RWPE2 (cell line): ENCODE measurements at regions not wholly inside any gene's neighbourhood (a gene's known extent, or its start where the extent isn't known, plus 50 kb on each side); places are given as distances from the start of the nearest gene placed in this dataset.

Experiments
- ATAC-seq: fragments of 200-7000 bp; cut with Tn5 transposase; 3 replicates; pipeline ENCODE4 v1.9.1; 2021; ENCODE audit warnings: low read depth
- DNase-seq: peaks from one replicate; pipeline ENCODE4 v3.0.0-alpha.2; 2020; ENCODE audit warnings: low spot score
- H3K27ac ChIP-seq: fragments of 450-650 bp; 2 replicates; pipeline ENCODE4 v1.5.1; 2017; ENCODE audit warnings: mild to moderate bottlenecking; ENCODE audit not compliant: poor library complexity, severe bottlenecking
- H3K27me3 ChIP-seq: fragments of 250-450 bp; sonication (Bioruptor Pico); 2 replicates; pipeline ENCODE4 v1.5.1; 2021; ENCODE audit warnings: mild to moderate bottlenecking, moderate library complexity; ENCODE audit not compliant: insufficient read depth, poor library complexity, severe bottlenecking
- H3K36me3 ChIP-seq: fragments of 250-450 bp; sonication (Bioruptor Pico); 2 replicates; pipeline ENCODE4 v1.5.1; 2020; ENCODE audit warnings: low read depth, mild to moderate bottlenecking, moderate library complexity
- H3K4me1 ChIP-seq: fragments of 250-450 bp; sonication (Bioruptor Pico); 2 replicates; pipeline ENCODE4 v1.5.1; 2021; ENCODE audit warnings: mild to moderate bottlenecking, moderate library complexity; ENCODE audit not compliant: insufficient read depth, poor library complexity, severe bottlenecking
- H3K4me3 ChIP-seq: fragments of 250-450 bp; sonication (Bioruptor Pico); 2 replicates; pipeline ENCODE4 v1.5.1; 2021; ENCODE audit warnings: mild to moderate bottlenecking, moderate library complexity; ENCODE audit not compliant: severe bottlenecking
- H3K9me3 ChIP-seq: fragments of 250-450 bp; sonication (Bioruptor Pico); 2 replicates; pipeline ENCODE4 v1.5.1; 2021; ENCODE audit warnings: mild to moderate bottlenecking, moderate library complexity; ENCODE audit not compliant: severe bottlenecking
- TF ChIP-seq, protein P1 (sequence below): fragments of 450-650 bp; IDR thresholded peaks from one replicate; pipeline ENCODE4 v1.5.1; 2017; ENCODE audit warnings: mild to moderate bottlenecking, moderate library complexity; ENCODE audit not compliant: poor library complexity, severe bottlenecking

- TF ChIP-seq, protein P1, sequence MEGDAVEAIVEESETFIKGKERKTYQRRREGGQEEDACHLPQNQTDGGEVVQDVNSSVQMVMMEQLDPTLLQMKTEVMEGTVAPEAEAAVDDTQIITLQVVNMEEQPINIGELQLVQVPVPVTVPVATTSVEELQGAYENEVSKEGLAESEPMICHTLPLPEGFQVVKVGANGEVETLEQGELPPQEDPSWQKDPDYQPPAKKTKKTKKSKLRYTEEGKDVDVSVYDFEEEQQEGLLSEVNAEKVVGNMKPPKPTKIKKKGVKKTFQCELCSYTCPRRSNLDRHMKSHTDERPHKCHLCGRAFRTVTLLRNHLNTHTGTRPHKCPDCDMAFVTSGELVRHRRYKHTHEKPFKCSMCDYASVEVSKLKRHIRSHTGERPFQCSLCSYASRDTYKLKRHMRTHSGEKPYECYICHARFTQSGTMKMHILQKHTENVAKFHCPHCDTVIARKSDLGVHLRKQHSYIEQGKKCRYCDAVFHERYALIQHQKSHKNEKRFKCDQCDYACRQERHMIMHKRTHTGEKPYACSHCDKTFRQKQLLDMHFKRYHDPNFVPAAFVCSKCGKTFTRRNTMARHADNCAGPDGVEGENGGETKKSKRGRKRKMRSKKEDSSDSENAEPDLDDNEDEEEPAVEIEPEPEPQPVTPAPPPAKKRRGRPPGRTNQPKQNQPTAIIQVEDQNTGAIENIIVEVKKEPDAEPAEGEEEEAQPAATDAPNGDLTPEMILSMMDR: no peak
- ATAC-seq: no peak
These were observed 179.3 kb upstream of the HDDC2 start for GRCh38 chr6:125481056-125481455.

DNA sequence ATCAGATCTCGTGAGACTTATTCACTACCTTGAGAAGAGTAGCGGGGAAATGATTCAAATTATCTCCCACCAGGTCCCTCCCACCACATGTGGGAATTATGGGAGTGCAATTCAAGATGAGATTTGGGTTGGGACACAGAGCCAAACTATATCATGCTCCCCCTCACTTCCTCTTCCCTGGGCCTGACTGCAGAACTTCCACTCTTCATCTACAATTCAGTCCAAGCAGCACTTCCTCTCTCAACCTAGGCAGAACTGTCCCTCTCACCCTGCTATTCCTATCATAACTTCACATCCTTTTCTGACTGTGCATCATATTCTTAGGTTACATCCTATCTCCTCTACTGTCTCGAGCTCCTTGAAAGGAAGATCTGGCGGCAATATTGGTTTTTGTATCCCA lies 184.0 kb upstream of the HDDC2 start:
- Histone ChIP-seq H3K4me1 (no peaks in the 10 kb centered on the region), H3K27ac (no peak overlapping the region), H3K36me3 (no peaks in the 10 kb centered on the region), H3K9me3 (no peaks in the 10 kb centered on the region), H3K4me3 (no peak overlapping the region), H3K27me3 (no peaks in the 10 kb centered on the region)
- TF ChIP-seq, protein P1: no peak
- DNase-seq (no peak), ATAC-seq (no peak)

More at GRCh38 chr6:125481056-125481455, 179.3 kb upstream of the HDDC2 start:
- no peak overlapping the region for H3K27ac ChIP-seq
- no peak overlapping the region for H3K4me3 ChIP-seq
- no peaks in the 10 kb centered on the region for H3K27me3 ChIP-seq
- no peaks in the 10 kb centered on the region for H3K9me3 ChIP-seq
- no peak for DNase-seq
- no peaks in the 10 kb centered on the region for H3K36me3 ChIP-seq
- no peaks in the 10 kb centered on the region for H3K4me1 ChIP-seq

DNA sequence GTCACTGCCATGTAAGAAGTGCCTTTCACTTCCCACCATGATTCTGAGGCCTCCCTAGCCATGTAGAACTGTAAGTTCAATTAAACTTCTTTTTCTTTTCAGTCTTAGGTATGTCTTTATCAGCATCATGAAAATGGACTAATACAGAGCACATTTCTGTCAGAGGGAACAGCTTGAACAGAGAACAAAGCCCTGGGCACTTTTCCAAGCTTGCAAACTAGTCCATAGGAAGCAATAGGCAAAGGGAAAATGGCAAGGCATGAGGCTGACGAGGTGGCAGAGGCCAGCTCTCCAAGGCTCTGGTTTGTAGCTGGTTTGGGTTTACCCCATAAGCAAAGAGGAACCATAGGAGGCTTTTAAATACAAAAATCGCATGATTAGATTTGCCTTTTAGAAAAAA lies 185.1 kb upstream of the HDDC2 start:
- TF ChIP-seq, protein P1: no peak
- H3K4me1 ChIP-seq: no peaks in the 10 kb centered on the region
- no peaks in the 10 kb centered on the region for H3K9me3 ChIP-seq
- H3K27me3 ChIP-seq: no peaks in the 10 kb centered on the region
- DNase-seq (no peak), ATAC-seq (no peak)
- no peak overlapping the region for H3K27ac ChIP-seq
- no peak overlapping the region for H3K4me3 ChIP-seq
- H3K36me3 ChIP-seq: no peaks in the 10 kb centered on the region

DNA sequence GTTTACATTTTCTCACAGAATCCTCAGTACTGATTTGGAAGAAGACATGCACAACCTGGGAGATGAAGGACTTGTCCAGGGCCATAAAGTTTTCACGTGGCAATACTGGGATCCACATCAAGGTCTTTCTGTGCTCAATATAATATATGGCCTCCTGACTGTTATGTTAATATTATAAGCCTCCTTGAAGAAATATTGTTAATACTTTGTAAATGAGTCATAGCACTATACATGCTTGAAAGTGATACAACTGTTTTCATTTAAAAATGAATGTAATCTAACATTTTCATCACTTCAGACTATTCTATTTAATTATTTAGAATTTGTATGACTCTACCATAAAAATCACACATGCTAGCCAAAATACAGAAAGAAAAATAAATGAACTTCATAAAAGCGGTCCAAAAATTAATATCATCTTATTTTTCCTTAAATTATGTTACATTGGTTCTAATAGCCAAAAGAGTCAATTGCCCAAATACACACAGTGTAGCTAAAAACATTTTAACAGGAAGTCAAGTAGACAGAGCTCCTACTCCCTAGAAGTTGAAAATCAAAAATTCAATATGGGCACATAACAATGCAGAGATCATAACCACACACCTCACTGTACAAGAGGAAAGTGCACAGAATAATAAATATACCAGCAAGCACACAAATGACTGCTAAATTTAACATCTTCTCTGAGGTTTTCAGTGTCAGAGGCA lies 188.0 kb upstream of the HDDC2 start:
- ATAC-seq (no peak), DNase-seq (no peak)
- Histone ChIP-seq H3K36me3 (no peaks in the 10 kb centered on the region), H3K4me3 (no peak overlapping the region), H3K4me1 (no peaks in the 10 kb centered on the region), H3K27me3 (no peaks in the 10 kb centered on the region), H3K27ac (no peak overlapping the region), H3K9me3 (no peaks in the 10 kb centered on the region)
- TF ChIP-seq, protein P1: no peak

- Histone ChIP-seq H3K27me3 (no peaks in the 10 kb centered on the region), H3K36me3 (no peaks in the 10 kb centered on the region), H3K4me3 (no peak overlapping the region), H3K27ac (no peak overlapping the region), H3K4me1 (no peaks in the 10 kb centered on the region), H3K9me3 (no peaks in the 10 kb centered on the region)
- TF ChIP-seq, protein P1: no peak
- DNase-seq: no peak
- ATAC-seq: no peak
These were observed 190.3 kb upstream of the HDDC2 start for GRCh38 chr6:125491860-125492618.
